NB4 (cell line): ENCODE measurements at regions not wholly inside any gene's neighbourhood (a gene's known extent, or its start where the extent isn't known, plus 50 kb on each side); places are given as distances from the start of the nearest gene placed in this dataset.

Experiments
- DNase-seq: peaks from one replicate; pipeline ENCODE4 v3.0.0; 2010; ENCODE audit warnings: low read depth
- H3K4me3 ChIP-seq: one replicate; pipeline ENCODE4 v1.5.1; 2011; ENCODE audit warnings: mild to moderate bottlenecking, low read depth, low read length, moderate library complexity
- MAX ChIP-seq: IDR thresholded peaks from 2 replicates; pipeline ENCODE4 v1.6.1; 2011; ENCODE audit warnings: low read depth, low read length
- MYC ChIP-seq: IDR thresholded peaks from 2 replicates; pipeline ENCODE4 v1.6.1; 2011; ENCODE audit warnings: low read depth, low read length
- POLR2A ChIP-seq: IDR thresholded peaks from 2 replicates; pipeline ENCODE4 v1.6.1; 2011; ENCODE audit warnings: mild to moderate bottlenecking; ENCODE audit not compliant: insufficient read length; ENCODE audit errors: extremely low read depth
- TF ChIP-seq, protein P1 (sequence below): IDR thresholded peaks from one replicate; pipeline ENCODE4 v1.5.1; 2012; ENCODE audit warnings: low read depth, low read length

GRCh38 chr2:219906114-219907010, 278.9 kb downstream of the SLC4A3 start:
- no peak for TF ChIP-seq MAX
- TF ChIP-seq POLR2A = no peak
- no peak for TF ChIP-seq MYC
- TF ChIP-seq, protein P1, sequence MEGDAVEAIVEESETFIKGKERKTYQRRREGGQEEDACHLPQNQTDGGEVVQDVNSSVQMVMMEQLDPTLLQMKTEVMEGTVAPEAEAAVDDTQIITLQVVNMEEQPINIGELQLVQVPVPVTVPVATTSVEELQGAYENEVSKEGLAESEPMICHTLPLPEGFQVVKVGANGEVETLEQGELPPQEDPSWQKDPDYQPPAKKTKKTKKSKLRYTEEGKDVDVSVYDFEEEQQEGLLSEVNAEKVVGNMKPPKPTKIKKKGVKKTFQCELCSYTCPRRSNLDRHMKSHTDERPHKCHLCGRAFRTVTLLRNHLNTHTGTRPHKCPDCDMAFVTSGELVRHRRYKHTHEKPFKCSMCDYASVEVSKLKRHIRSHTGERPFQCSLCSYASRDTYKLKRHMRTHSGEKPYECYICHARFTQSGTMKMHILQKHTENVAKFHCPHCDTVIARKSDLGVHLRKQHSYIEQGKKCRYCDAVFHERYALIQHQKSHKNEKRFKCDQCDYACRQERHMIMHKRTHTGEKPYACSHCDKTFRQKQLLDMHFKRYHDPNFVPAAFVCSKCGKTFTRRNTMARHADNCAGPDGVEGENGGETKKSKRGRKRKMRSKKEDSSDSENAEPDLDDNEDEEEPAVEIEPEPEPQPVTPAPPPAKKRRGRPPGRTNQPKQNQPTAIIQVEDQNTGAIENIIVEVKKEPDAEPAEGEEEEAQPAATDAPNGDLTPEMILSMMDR = no peak
- no peak overlapping the region for H3K4me3 ChIP-seq
- DNase-seq = no peak

- no peak for DNase-seq
- TF ChIP-seq POLR2A = no peak
- TF ChIP-seq, protein P1 = no peak
- TF ChIP-seq MYC = no peak
- TF ChIP-seq MAX = no peak
- no peak overlapping the region for H3K4me3 ChIP-seq
Observed at GRCh38 chr2:219907011-219907365, 279.6 kb downstream of the SLC4A3 start.

GRCh38 chr2:219908538-219908937, 281.1 kb downstream of the SLC4A3 start:
- no peak for TF ChIP-seq MAX
- TF ChIP-seq, protein P1 = no peak
- TF ChIP-seq POLR2A = no peak
- no peak overlapping the region for H3K4me3 ChIP-seq
- DNase-seq = no peak

DNA sequence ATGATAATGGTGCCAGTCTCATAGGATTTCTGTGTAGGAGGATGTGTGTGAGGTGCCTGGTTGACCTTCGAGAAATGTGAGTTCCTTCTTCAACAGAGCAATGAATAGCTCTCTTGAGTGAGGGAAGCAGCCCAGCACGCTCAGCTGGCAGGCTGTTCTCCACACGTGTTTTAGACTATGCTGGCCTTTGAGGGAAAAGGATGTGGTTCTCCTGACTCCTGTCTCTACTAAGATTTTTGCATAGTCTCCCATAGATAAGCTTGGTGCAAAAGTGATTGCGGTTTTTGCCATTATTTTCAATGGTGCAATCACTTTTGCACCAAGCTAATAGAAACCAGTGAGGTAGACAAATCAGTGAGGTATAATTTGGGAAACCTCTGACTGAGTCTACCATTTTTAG, 284.1 kb downstream of the SLC4A3 start:
- TF ChIP-seq MAX = no peak
- TF ChIP-seq, protein P1 = no peak
- no peak for TF ChIP-seq POLR2A
- TF ChIP-seq MYC = no peak
- H3K4me3 ChIP-seq = no peak overlapping the region
- no peak for DNase-seq

GRCh38 chr2:219912491-219912921, 285.1 kb downstream of the SLC4A3 start:
- no peak for DNase-seq
- no peak for TF ChIP-seq MAX
- TF ChIP-seq POLR2A = no peak
- TF ChIP-seq MYC = no peak
- TF ChIP-seq, protein P1 = no peak
- no peak overlapping the region for H3K4me3 ChIP-seq
